Glomerular endothelial cell (primary cell): ENCODE measurements at regions not wholly inside any gene's neighbourhood (a gene's known extent, or its start where the extent isn't known, plus 50 kb on each side); places are given as distances from the start of the nearest gene placed in this dataset.
A peak's percentile ranks its signal among the peaks of the same experiment; 100 is the strongest.
"Not testable (repeated sequence)": the region's sequence is repeated elsewhere in the genome, so short reads cannot be mapped to it uniquely, and the experiment has no call there.

Experiments
- DNase-seq: peaks from one replicate; pipeline ENCODE4 v3.0.0-alpha.2; 2011; ENCODE audit warnings: low read depth, low spot score; ENCODE audit errors: extremely low read depth

GRCh38 chr18:25590456-25590855, 238.5 kb upstream of the ZNF521 start:
- DNase-seq: no peak

GRCh38 chr18:25587545-25587944, 235.6 kb upstream of the ZNF521 start:
- DNase-seq: no peak

DNA sequence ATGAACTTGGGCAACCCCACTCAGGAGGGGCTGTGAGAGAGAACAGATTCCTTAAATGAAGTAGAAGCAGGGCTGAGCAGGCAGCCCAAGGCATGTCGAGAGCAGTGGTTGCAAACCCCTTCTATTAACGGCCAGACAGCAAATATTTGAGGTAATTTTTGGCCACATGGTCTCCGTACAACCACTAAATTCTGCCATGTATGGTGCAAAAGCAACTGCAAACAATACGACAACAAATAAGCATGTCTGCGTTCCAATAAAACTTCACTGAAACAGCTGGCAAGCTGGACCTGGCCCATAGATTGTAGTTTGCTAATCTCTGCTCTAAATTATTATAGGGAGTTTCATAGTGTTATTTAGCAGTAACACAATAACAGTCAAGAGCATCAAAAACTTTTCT, 217.0 kb upstream of the ZNF521 start:
- no peak for DNase-seq

DNA sequence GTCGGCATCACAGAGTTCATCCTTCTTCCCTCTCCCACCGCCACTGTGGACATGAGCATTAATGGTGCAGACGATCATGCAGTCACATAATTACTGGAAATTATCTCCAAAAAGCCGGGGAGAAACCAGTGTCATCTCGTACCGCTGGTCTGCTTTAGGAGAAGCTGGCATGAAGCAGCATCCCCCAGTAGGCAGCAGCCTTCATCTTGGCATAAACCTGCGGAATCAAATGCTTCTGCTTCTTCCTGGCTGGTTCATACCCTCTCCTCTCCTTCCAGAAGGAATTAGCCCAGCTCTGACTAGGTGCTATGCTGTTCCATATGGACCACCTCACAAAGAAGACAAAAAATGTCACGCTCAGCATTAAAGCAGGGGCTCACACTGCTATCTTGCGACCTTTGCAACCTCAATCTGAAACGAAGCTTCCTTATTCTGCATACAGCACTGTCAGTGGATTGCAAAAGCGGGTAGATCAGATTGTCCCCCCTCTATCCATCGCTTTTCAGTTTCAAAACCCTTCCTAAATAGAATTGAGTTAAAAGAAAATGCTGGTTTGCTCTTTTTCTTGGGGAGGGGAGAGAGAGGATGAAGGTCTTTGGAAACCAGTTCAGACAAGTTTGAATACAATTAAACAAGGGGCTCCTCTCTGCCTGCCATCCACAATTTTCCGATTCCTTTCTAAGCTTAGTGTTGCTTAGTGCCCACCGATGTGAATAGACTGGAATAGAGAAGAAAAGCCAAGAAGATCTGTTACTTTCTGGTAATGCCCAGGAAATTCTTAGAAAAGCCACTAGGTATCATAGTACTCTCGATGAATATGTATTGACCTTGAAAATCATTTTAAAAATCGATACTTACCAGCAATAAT, 212.1 kb upstream of the ZNF521 start:
- no peak for DNase-seq

GRCh38 chr18:25563346-25563745, 211.4 kb upstream of the ZNF521 start:
- DNase-seq: no peak

DNA sequence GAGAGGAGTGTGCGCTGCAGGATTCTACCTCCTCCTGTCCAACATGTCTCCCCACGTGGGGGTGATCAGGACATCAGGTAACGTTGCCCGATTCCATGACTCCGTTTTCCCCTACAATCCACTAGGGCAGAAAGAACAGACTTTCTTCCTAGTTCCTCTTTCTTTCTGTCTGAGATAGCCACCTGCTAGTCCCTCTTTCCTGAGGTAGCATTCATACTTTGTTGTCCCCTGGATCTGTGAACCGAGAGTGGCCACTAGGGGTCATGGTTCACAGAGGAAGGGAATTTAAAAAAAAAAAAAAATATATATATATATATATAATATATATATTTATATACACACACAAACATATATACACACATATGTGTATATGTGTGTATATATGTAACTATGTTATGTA, 210.0 kb upstream of the ZNF521 start:
- DNase-seq: no peak

DNA sequence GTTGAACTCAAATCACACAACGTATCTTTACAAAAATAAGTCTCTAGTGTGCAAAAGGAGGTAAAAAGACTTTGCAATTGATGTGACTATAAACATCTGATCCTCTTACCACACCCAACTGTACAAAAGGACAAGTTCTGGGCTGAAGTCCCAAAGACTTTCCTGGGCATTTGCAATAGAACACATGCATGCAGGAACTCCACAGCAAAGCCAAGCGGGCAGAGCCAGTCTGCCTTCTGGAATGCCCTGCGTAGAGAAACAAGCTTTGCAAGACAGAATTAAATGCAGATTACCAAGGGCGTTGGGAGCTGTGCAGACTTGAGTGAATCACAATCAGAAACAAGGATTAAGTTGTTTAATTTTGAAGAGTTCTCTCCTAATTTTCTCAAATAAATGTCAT, 208.4 kb upstream of the ZNF521 start:
- no peak for DNase-seq

- no peak for DNase-seq
Measured at GRCh38 chr18:25557011-25557410, 205.0 kb upstream of the ZNF521 start.

GRCh38 chr18:25553631-25554263, 201.8 kb upstream of the ZNF521 start:
- DNase-seq: no peak

- DNase-seq: no peak
Measured at GRCh38 chr18:25544546-25545287, 192.8 kb upstream of the ZNF521 start.

DNA sequence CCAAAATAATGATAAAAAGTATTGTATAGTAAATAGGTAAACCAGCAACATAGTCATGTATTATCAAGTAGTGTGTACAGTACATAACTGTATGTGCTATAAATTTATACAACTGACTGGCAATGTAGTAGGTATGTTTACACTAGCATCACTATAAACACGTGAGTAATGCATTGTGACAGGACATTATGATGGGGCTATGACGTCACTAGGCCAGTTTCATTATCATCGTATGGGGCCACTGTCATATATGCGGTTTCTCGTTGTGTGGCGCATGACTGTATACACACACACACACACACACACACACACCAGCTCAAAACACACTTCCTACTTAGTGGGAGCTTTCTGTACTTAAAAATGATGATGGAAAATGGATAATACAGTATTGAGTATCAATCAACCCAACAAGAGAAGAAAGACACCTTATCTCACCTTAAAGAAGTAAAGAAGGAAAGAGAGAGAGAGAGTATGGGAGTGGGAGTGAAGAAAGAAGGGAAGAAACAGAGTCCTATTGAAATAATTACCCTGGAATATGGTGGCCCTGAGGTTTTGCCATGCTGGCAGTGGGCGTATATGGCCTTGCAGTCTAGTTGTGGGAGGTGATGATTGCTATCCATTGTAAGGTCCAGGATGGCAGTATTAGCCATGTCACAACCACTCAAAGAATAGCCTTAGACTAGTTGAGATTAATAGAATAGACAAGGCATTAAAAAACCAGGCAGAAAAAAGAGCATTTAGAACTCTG, 186.4 kb upstream of the ZNF521 start:
- no peak for DNase-seq

DNA sequence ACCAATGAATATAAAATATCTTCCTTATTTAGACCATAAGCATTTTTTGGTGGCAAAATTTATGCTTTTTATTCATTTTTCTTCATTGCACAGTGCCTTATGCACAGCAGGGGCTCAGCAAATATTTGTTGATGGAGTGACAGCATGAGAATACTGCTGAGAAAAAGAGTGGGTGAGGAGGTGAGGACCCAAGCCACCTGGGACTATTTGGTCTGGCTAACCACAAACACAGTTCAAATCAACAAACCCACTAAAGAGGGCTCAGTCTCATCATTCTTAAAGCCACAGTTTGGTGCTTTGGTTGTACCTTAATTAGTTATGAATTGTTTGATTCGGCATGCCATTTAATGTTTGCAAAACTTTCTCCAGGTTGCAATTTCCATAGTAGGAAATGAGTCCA, 183.5 kb upstream of the ZNF521 start:
- DNase-seq: no peak

DNA sequence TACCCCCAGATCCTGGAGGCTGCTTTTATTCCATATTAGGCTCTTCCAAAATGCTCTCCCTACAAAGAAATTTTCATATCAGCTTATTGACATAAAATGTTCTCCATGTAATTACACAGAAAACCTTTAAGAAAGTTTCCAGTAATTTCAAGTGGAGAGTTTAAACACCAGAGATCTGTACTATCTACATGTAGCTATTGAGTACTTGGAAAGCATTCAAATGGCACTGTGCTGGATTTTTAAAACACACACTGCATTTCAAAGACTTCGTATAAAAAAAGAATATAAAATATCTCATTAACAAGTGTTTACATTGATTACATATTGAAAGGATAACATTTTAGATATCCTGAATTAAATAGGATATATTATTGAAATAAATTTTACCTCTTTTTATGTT, 182.4 kb upstream of the ZNF521 start:
- no peak for DNase-seq

GRCh38 chr18:25533218-25533617, 181.3 kb upstream of the ZNF521 start:
- no peak for DNase-seq

DNA sequence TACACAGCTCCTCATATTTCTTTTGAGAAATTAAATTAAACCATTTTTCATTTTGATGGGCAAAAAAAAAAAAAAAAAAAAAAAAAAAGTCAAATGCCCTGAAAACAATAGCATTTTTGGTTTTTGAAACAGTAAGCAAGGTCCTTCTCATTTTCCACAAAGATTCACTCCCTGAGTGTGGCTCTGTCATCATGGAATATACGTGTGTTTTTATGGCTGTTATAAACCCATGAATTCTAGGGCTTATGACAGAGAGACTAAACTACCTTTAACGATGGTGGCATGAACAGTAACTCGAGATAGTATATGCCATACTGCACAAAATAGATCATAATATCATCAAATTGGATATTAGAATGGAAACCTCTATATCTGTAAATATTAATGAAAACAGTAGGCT, 179.2 kb upstream of the ZNF521 start:
- DNase-seq: no peak

GRCh38 chr18:25525789-25526188, 173.8 kb upstream of the ZNF521 start:
- not testable (repeated sequence) for DNase-seq

- no peak for DNase-seq
Measured at GRCh38 chr18:25518716-25519053, 166.7 kb upstream of the ZNF521 start.

- peak; percentile 91 for DNase-seq
Measured at GRCh38 chr18:25517881-25518715, 166.1 kb upstream of the ZNF521 start.

- no peak for DNase-seq
Measured at GRCh38 chr18:25516747-25517498, 165.0 kb upstream of the ZNF521 start.
